HG02973 (cell line): ENCODE measurements at regions not wholly inside any gene's neighbourhood (a gene's known extent, or its start where the extent isn't known, plus 50 kb on each side); places are given as distances from the start of the nearest gene placed in this dataset.
A peak's percentile ranks its signal among the peaks of the same experiment; 100 is the strongest.

Source experiments
- ATAC-seq: cut with Tn5 transposase; IDR thresholded peaks from one replicate; pipeline ENCODE4 v1.9.1; 2021; ENCODE audit warnings: moderate library complexity; ENCODE audit not compliant: unreplicated experiment

DNA sequence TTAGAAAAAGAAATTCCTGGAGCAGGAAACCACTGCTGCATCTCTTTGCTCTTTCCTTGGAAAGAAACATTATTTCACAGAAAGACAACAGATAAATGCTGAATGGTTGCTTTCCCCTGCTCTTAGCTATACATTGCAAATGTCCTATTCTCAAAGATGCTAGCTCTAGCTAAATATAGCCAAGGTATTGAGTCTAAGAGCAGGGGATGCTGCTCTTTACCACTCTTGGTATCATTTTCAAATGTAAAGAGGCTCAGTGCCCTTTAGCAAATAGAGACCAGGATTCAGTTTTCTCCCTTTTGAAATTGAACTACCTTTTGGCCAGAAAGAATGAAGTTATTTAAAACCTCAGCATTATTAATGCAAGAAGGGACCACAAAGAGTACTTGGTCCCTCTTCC, 104.0 kb upstream of the FUT8 start:
- no peak for ATAC-seq

DNA sequence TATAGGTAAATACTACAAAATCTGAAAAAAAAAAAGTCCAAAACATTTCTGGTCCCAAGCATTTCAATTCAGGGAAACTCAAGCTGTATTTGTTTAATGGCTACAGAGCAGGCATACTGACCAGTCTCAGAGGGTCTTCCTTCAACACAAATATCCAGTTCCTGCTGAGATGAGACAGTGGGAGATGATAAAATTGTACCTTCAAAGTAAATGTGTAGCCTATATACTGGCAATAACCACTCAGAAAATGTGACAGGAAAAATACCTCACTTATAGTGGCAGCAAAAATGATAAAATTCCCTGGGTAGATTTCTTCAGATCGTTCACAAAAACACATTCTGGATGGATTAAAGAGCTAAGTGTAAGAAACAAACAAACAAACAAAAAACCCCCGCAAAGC, 102.0 kb upstream of the FUT8 start:
- no peak for ATAC-seq

DNA sequence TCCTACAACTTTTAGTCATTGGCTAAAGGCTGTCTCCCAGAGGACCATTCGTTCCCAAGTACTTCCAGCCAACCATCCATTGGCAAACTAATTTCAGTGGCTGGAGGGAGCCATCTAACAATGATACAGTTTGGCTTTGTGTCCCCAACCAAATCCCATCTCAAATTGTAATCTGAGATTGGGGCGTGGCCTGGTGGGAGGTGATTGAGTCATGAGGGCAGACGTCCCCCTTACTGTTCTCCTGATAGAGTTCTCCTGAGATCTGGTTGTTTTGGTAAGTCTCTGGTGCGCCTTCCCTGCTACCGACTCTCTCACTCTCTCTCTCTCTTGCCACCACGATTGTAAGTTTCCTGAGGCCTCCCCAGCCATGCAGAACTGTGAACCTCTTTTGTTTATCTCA, 99.7 kb upstream of the FUT8 start:
- ATAC-seq: no peak

DNA sequence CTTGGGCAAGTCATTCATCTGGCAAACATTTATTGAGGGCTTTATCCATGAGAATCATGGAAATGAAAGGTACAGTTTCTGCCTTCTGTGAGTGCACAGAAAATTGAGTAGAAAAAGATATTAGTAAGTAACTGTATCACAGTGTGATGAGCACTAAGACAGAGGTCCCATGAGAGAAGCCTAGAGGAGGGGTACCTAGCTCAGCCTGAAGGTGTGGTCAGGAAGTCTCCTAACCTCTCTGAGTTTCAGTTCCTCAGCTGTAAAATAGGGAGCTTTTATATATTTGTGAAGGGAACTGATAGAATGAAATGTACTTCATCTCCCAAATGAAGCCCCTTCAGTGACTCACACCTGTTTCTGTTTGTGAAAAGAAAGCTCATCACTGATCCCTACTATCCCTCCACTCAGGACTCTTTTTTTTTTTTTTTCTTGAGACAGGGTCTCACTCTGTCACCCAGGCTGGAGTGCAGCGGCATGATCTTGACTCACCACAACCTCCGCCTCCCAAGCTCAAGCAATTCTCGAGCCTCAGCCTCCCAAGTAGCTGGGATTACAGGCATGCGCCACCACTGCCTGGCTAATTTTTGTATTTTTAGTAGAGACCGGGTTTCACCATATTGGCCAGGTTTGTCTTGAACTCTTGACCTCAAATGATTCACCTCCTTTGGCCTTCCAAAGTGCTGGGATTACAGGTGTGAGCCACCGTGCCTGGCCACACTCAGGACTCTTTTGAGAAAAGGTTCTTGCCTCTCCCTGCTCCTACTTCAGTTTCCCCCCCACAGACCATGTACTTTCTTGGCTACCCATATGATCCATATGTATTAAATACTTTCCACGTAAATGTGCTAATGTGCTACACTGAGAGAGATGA, 93.7 kb upstream of the FUT8 start:
- ATAC-seq: peak; percentile 43

DNA sequence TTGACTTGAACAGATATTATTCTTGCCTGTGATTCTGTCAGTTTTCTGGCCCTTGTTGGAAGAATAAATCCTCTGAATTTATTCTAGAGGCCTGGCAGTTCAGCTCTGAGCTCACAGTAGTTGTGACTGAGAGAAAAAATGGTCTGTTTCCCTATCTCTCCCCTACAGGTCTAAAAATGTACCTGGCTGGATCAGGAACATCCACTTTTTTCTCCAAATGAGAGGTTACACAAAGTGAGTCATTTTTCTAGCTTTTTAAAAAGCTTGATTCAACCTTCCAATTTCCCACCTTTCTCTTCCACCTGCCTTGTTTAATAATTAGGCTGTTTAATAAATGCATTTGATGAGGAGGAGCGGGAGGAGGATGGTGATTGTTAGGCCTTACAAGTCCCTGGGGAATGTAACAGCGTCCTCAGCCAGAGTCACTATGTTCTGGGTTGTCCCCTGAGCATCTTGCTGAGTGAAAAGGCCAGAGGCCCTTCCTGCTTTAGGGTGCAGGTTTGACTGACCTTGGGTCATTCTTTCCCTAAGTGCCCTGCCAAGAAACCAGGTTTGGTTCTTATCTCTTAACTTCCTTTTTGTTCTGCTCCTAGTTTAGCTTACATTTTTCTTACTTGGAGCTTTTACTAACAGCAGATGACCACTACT, 91.7 kb upstream of the FUT8 start:
- ATAC-seq: no peak

DNA sequence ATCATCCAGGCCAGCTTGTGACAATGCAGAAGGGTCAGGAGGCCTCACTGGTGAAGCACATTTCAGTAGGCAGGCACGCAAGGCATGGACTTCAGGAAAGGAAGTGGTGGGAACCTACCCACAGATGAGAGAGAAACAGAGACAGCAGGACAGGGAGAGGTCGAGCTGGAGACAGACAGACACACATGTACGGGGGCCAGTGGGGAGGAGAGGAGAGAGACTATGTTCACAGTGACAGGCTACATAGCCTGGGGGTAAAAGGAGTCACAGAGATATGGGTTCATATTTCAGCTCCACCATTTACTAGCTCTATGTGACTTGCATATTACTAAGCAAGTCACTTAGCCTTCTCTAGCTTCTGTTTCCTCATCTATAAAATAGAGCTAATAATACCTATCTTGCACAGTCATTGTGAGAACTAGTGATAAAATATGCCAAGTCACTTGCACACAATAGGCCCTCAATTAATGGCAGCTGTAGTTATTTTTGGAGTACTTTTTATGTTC, 91.1 kb upstream of the FUT8 start:
- peak; percentile 46 for ATAC-seq

DNA sequence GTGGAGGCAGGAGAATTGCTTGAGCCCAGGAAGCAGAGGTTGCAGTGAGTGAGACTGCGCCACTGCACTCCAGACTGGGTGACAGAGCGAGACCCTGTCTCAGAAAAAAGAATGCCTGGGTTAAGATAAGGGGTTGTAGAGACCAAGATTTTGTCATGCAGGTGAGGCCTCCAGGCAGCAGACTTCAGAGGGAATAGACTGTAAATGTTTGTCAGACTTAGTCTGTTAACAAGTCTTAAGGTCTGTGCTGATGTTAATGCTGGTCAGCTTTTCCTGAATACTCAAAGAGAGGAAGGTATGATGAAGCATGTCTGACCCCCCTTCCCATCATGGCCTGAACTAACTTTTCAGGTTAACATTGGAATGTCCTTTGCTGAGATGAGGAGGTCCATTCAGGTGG, 83.0 kb upstream of the FUT8 start:
- ATAC-seq: no peak

DNA sequence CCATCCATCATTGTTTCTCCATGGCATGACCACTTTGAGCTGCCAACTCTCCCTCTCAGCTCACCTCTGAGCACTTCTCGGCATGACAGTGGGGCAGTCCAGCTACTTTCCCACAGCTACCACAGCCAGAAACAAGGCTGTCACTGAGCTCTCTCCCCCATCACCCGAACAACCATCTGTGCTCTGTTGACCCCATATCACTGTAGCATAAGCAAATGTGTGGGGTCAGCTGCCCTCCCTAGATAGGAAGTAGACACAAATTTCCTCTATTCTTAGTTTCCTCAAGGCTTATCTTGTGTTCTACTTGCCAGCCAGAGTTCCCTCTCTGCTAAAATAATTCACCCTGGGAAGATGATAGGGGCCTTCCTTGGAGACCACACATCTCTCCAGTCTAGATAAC, 82.6 kb upstream of the FUT8 start:
- ATAC-seq: no peak

DNA sequence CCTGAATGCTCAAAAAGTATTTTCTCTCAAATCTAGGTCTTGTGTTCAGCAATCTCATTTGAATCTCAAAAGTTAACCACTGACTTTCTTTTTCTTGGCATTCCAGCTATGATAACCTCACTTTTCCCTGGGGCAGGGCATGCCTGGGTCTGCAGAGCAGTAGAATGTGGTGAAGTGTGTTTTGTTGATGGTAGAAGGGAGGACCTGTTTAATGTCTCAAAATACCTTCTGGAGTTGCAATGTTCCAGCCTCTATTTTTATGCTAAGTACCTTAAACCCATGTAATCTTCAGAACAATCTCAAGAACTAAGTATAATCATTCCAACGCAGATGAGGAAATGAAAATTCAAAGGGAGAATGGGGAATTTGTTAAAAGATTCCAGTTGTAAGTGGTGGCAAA, 82.1 kb upstream of the FUT8 start:
- no peak for ATAC-seq

DNA sequence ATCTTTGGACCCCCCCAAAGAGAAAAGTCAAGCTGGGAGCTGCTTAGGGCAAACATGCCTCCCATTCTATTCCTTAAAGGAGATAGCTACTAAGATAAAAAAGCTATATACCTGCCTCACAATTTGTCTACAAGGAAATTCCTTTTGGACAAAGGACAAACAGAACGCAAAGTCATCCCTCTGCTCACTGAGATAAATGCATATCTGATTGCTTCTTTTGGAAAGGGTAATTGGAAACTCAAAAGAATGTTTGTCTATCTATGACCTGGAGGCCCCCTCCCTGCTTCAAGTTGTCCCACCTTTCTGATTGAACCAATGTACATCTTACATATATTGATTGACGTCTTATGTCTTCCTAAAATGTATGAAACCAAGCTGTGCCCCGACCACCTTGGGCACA, 80.9 kb upstream of the FUT8 start:
- ATAC-seq: no peak

DNA sequence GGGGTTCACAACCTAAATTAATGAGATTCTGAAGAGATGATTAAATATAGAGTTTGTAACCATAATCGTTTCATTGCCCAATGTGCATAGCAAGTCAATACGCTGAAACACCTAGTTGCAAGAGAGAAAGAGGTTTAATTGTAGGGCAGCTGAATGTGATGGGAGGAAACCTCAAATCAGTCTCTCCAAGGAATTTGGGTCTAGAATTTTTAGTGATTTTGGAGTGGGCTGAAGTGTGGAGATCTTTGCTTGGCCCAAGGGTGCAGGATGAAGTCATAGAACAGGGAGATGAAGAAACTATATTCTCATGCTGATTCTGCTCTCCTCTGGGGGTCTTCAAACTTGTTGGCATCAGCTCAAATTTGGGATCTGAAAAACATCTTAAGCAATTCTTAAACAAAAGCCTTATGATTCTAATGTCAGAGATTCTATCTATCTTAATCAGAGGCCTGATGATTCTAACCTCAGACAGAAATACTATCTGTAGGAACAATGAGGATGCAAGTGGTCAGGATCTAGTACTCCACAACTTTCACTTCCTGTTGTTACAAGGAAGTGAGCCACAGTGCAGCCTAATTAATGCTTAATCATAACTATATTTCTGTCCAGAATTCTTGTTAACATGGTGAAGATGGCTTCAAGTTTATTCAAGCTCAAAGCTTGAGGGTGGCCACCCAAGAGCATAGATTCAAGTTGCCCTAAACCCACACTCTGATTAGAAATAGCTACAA, 80.2 kb upstream of the FUT8 start:
- no peak for ATAC-seq

DNA sequence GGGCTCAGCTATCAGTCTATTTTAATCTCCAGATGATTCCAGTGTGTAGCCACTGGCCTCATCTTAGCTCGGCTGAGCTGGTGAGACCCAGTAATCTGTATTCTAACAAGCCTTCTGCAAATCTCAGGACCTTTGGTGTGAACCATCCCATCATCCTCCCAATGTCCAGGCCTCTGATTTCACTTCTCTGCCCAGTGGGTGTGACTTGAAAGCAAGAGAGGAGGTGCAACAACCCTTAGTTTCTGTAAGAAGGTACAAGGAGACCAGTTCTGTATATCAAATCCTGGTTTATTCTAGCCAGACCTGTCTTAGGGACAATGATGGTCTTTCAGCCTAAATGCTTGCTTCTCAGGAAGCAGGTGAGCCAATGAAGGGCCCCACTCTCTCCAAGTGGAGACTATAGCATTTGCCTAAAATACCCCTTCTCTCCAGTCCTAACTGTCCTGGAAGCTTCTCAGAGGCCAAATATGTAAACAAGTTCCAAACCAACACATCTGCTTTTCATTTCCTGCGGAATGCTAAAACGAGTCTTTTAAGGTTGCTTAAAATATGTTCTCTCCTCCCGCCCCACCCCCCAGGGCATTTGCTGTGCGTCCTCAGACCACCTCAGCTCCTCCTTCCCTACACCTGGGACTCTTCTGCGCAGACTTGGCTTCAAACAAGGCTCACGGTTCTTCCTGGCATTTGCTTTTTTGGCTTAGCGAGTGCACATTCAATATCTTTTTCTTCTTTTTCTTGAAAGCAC, 78.4 kb upstream of the FUT8 start:
- ATAC-seq: no peak

DNA sequence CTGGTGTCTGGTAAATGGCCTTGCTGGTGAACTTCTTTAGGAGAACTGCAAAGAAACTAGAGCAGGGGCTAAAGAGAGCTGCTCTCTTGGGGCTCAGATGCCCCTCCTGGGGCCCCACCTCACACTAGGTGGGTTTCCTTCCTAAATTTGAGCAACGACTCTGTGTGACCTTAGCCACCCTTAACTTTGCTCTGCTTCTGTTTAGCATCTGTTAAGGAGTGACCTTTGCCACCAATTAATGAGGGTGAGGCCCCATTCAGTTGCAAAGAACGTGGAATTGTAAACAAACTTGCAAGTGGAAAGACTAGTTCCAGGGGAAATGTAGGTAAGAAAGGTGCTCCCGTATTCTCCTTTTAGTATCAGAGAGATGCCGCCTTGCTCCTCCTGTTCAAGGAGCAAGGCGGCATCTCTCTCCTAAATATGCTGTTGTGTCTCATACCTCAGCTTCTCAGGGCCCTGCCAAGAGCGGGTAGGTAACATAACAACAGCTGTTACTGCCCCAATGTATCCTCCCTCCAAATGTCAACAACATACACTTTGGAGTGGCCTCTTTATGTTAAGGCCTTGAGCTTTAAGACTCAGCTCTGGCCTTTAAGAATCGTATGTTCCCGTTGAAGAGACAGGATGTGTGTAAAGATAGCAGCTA, 77.6 kb upstream of the FUT8 start:
- no peak for ATAC-seq

DNA sequence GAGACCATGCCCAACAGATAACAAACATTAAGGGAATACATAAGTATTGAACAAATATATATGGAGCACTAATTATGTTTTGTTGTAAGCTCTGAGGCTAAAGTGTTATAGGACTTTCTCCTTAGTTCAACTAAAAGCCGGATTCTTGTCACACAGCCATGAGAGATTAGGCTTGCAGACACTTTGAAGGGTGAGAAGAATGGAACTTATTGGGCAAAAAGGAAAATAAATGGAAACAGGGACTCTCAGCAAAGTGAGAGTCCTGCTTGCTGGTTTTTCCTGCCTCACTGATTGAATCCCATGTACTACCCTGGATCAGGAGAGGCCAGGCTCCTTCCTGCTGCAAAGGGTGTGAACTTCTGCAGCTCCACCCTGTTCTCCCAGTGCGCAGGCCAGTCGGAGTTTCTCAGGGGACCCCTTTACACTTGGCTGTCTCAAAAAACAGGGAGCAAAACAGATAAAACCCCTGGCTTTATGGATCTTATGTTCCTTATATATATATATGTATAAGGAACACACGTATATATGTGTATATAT, 77.1 kb upstream of the FUT8 start:
- ATAC-seq: no peak

DNA sequence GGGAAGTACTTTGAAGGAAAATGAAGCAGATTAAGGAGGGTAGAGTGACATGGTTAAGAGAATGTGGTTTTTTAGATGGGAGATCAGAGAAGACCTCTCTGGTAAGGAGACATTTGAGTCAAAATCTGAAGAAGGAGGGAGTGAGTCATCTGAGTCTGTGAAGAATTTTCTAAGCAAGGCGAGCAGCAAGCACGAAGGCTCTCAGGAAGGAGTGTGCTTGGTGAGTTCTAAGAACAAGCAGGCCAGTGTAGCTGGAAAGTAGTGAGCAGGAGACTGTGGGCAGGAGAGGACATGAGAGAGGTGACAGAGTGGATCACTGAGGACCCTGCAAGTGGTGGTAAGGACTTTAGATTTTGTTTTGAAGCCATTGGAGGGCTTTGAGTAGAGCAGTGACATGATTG, 76.3 kb upstream of the FUT8 start:
- ATAC-seq: peak; percentile 71

DNA sequence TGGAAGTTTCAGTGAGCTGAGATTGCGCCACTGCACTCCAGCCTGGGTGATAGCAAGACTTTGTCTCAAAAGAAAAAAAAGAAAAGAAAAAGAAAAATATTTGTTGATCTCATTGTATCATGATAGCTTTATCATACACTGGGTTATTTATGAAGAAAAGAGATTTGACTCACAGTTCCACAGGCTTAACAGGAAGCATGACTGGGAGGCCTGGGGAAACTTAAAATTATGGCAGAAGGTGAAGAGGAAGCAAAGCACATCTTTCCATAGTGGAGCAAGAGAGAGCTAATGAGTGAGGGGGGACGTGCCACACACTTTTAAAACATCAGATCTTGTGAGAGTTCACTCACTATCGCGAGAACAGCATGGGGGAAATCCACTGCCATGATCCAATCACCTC, 72.7 kb upstream of the FUT8 start:
- no peak for ATAC-seq

DNA sequence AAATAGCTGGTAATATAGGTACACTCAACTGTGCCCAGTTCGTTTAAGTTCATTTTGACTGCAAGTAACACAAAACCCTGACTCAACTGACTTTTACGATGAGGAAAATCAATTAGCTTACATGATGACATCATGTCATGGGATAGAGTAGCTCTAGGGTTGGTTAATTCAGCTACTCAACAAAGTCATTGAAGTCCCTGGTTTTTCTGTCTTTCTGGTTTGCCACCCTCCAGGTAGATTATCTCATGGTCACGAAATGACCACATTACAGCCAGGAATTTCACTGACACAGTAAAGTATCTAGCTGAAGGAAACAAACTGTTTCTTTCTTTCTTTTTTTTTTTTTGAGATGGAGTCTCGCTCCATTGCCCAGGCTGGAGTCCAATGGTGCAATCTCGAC, 68.5 kb upstream of the FUT8 start:
- ATAC-seq: no peak

DNA sequence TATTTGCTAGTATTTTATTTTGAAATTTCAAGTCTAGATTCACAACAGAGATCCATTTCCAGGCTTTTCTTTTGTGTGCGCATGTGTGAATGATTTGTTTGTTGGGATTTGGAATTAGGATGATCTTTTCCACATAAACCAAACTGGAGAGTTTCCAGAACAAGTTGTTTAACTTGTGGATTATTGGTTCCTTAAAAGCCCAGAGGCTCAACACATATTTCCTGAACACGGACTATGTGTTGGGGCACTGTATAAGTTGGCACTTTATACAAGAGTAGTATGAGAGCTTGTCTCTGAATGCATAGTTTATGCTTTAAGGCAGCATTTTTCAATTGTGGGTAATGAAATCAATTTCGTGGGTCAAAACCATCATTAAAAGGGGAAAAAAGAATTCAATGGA, 67.3 kb upstream of the FUT8 start:
- no peak for ATAC-seq

DNA sequence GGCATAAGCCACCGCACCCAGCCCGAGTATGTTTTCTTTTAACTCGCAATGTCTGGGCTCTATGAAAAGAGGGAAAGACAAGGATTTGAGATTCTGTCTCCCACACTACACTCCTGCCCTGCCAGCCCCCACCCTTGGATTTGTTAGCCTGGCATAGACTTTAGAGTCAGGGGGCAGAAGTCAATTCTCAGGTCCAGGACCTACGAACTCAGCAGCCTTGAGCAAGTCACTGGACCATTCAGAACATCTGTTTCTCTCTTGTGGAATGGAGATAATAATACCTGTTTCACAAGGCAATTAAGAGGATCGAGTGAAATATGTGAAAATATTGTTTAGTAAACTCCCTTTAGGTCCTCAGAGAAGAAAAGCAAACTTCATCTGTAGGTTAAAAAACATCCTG, 66.1 kb upstream of the FUT8 start:
- no peak for ATAC-seq

DNA sequence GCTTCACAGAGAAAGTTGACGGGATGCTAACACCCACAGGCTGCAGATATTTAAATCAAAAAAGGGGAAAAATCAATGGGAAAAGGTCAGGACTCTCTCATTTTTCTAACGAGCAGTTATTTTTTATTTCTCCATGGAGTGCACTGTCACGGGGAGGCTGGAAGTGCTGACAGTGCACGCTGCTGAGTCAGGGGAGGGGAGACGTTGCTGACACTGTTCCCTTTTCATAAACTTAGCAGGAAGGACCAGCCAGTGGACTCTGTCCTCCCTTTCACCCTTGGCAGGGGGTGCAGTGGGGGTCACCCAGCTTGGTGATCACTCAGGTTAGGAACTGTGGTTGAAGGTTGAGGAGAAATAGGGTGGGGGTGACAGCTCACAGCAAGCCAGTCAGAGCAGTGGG, 65.6 kb upstream of the FUT8 start:
- ATAC-seq: no peak
